ENCODE measurements at regions not wholly inside any gene's neighbourhood (a gene's known extent, or its start where the extent isn't known, plus 50 kb on each side); places are given as distances from the start of the nearest gene placed in this dataset.

- DNase-seq: no peak
Observed at GRCh38 chr2:204239411-204240165, 303.0 kb downstream of the ICOS start.

GRCh38 chr2:204240961-204241360 is 304.3 kb upstream of the PARD3B start:
- DNase-seq: no peak

- no peak for DNase-seq
Observed at GRCh38 chr2:204249437-204249836, 295.8 kb upstream of the PARD3B start.

GRCh38 chr2:204250692-204251091 is 294.6 kb upstream of the PARD3B start:
- no peak for DNase-seq

- DNase-seq: no peak
Observed at GRCh38 chr2:204251158-204251997, 293.9 kb upstream of the PARD3B start.

GRCh38 chr2:204251998-204252376 is 293.3 kb upstream of the PARD3B start:
- no peak for DNase-seq

- DNase-seq: no peak
Observed at GRCh38 chr2:204255071-204255470, 290.2 kb upstream of the PARD3B start.

GRCh38 chr2:204255526-204255925 is 289.7 kb upstream of the PARD3B start:
- DNase-seq: no peak

GRCh38 chr2:204257781-204258180 is 287.5 kb upstream of the PARD3B start:
- no peak for DNase-seq

GRCh38 chr2:204258890-204259289 is 286.4 kb upstream of the PARD3B start:
- no peak for DNase-seq

GRCh38 chr2:204260162-204260877 is 285.0 kb upstream of the PARD3B start:
- no peak for DNase-seq

GRCh38 chr2:204260901-204261300 is 284.4 kb upstream of the PARD3B start:
- DNase-seq: no peak

GRCh38 chr2:204261846-204262245 is 283.4 kb upstream of the PARD3B start:
- no peak for DNase-seq

- no peak for DNase-seq
Observed at GRCh38 chr2:204264085-204264553, 281.2 kb upstream of the PARD3B start.

GRCh38 chr2:204264621-204265140 is 280.6 kb upstream of the PARD3B start:
- no peak for DNase-seq

- no peak for DNase-seq
Observed at GRCh38 chr2:204265681-204266181, 279.5 kb upstream of the PARD3B start.

- no peak for DNase-seq
Observed at GRCh38 chr2:204268458-204268857, 276.8 kb upstream of the PARD3B start.

GRCh38 chr2:204268971-204269370 is 276.3 kb upstream of the PARD3B start:
- no peak for DNase-seq

GRCh38 chr2:204272089-204272488 is 273.2 kb upstream of the PARD3B start:
- no peak for DNase-seq

GRCh38 chr2:204272610-204273287 is 272.5 kb upstream of the PARD3B start:
- DNase-seq: no peak

- no peak for DNase-seq
Observed at GRCh38 chr2:204274429-204274828, 270.8 kb upstream of the PARD3B start.

GRCh38 chr2:204274991-204275390 is 270.3 kb upstream of the PARD3B start:
- DNase-seq: no peak
